ENCODE measurements at regions not wholly inside any gene's neighbourhood (a gene's known extent, or its start where the extent isn't known, plus 50 kb on each side); places are given as distances from the start of the nearest gene placed in this dataset.

DNA sequence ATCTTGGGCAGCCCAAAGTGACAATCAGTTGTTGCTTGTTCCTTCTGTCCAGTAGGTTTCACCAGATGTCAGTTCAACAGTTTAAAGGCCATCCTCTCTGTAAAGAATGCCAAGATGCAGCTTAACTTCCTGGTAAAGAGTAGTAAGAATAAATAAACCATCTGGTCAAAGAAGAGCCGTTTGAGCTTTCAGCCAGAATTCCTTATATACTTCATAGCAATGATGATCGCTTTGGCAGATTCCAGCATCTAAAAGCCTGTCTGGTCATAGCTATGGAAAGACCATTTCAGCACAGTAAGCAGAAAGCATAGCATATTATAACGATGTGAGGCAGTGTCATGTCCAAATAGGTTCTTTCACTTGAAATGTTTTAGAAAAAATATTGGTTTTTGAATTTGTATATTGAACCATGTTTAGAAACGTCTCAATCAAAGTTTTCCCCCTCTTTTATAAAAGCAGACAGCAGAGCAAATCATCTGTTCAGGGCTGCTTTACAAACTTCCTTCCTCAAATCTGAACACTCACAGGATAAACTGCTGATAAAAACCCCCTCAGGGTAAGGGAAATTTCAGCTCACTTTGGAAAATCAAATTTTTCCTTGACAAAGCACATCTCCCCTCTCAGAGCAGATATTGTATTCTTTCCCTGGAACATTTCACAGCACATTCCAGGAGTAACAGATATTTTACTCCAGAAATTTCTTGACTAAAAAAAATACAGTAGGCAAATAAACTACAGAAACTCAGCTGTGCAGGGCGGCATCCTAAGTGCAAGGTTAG is 184.1 kb downstream of the NOC3L start:
- Histone ChIP-seq H3K27ac (ENCODE audit: low read length) (no peak overlapping the region), H3K36me3 (ENCODE audit: control insufficient read depth, insufficient read depth, low read length) (no peaks in the 10 kb centered on the region), H3K9me3 (ENCODE audit: control insufficient read depth, insufficient read depth, low read depth, low read length) (no peaks in the 10 kb centered on the region), H3K27me3 (ENCODE audit: control insufficient read depth, insufficient read depth, low read length) (no peaks in the 10 kb centered on the region), H3K4me3 (ENCODE audit: low read depth in 2 of 2, low read length in 2 of 2) (no peak overlapping the region), H3K4me1 (ENCODE audit: control insufficient read depth, insufficient read depth, low read length) (no peaks in the 10 kb centered on the region)
- no peak for TF ChIP-seq POLR2AphosphoS5 (IDR thresholded peaks at IDR 0.05; ENCODE audit: low read depth, low read length)
- ATAC-seq (no peak), DNase-seq (ENCODE audit: low read depth, low spot score) (no peak)
- ChIA-PET CTCF (interaction anchor here (0.6 kb wide), 1 partner anchor 85 kb away, joined by 10 read pairs; no protein-coding TSS in a partner anchor), POLR2A (no interaction called here)
- no TSS peak for BruUV-seq (replicated peaks)
- in situ Hi-C loops (cut with HindIII; ENCODE audit: low pct_unique_long_range_greater_than_20kb, low sequenced_read_pairs) (no loop called here), intact Hi-C loops (cut with micrococcal nuclease; ENCODE audit: unreplicated experiment) (no loop called here)

DNA sequence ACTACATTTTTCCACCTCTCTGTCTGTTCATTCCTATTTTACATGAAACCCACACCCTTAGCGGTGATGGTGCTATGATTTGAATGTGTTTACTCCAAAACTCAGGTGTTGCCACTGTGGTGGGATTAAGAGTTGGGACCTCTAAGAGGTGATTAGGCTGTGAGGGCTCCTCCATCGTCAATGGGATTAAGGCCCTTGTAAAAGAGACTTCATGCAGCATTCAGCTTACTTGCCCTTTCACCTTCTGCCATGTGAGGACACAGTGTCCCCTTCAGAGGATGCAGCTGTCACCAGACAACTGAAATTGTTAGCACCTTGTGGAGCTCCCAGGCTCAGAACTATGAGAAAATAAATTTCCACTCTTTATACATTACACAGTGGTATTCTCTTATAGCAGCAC is 182.2 kb downstream of the NOC3L start:
- DNase-seq (ENCODE audit: low read depth, low spot score) (no peak), ATAC-seq (no peak)
- TF ChIP-seq, protein P1, sequence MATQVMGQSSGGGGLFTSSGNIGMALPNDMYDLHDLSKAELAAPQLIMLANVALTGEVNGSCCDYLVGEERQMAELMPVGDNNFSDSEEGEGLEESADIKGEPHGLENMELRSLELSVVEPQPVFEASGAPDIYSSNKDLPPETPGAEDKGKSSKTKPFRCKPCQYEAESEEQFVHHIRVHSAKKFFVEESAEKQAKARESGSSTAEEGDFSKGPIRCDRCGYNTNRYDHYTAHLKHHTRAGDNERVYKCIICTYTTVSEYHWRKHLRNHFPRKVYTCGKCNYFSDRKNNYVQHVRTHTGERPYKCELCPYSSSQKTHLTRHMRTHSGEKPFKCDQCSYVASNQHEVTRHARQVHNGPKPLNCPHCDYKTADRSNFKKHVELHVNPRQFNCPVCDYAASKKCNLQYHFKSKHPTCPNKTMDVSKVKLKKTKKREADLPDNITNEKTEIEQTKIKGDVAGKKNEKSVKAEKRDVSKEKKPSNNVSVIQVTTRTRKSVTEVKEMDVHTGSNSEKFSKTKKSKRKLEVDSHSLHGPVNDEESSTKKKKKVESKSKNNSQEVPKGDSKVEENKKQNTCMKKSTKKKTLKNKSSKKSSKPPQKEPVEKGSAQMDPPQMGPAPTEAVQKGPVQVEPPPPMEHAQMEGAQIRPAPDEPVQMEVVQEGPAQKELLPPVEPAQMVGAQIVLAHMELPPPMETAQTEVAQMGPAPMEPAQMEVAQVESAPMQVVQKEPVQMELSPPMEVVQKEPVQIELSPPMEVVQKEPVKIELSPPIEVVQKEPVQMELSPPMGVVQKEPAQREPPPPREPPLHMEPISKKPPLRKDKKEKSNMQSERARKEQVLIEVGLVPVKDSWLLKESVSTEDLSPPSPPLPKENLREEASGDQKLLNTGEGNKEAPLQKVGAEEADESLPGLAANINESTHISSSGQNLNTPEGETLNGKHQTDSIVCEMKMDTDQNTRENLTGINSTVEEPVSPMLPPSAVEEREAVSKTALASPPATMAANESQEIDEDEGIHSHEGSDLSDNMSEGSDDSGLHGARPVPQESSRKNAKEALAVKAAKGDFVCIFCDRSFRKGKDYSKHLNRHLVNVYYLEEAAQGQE (IDR thresholded peaks at IDR 0.05; ENCODE audit: insufficient read depth in 1 of 2, low read depth in 2 of 2, low read length in 1 of 2): no peak
- TF ChIP-seq POLR2AphosphoS5 (IDR thresholded peaks at IDR 0.05; ENCODE audit: low read depth, low read length) (no peak), SIN3A (IDR thresholded peaks at IDR 0.05; ENCODE audit: borderline replicate concordance, insufficient read depth, low read depth, low read length) (no peak), TCF7L2 (IDR thresholded peaks at IDR 0.05; ENCODE audit: low read depth, low read length) (no peak)
- TF ChIP-seq, protein P2, sequence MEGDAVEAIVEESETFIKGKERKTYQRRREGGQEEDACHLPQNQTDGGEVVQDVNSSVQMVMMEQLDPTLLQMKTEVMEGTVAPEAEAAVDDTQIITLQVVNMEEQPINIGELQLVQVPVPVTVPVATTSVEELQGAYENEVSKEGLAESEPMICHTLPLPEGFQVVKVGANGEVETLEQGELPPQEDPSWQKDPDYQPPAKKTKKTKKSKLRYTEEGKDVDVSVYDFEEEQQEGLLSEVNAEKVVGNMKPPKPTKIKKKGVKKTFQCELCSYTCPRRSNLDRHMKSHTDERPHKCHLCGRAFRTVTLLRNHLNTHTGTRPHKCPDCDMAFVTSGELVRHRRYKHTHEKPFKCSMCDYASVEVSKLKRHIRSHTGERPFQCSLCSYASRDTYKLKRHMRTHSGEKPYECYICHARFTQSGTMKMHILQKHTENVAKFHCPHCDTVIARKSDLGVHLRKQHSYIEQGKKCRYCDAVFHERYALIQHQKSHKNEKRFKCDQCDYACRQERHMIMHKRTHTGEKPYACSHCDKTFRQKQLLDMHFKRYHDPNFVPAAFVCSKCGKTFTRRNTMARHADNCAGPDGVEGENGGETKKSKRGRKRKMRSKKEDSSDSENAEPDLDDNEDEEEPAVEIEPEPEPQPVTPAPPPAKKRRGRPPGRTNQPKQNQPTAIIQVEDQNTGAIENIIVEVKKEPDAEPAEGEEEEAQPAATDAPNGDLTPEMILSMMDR (IDR thresholded peaks at IDR 0.05): no peak
- H3K9me3 ChIP-seq (ENCODE audit: control insufficient read depth, insufficient read depth, low read depth, low read length): no peaks in the 10 kb centered on the region
- ChIA-PET CTCF (no interaction called here), POLR2A (no interaction called here)
- in situ Hi-C loops (cut with HindIII; ENCODE audit: low pct_unique_long_range_greater_than_20kb, low sequenced_read_pairs) (no loop called here), intact Hi-C loops (cut with micrococcal nuclease; ENCODE audit: unreplicated experiment) (no loop called here)
- H3K27ac ChIP-seq (ENCODE audit: low read length): no peak overlapping the region
- H3K27me3 ChIP-seq (ENCODE audit: control insufficient read depth, insufficient read depth, low read length): no peaks in the 10 kb centered on the region
- no TSS peak for BruUV-seq (replicated peaks)
- no peaks in the 10 kb centered on the region for H3K36me3 ChIP-seq (ENCODE audit: control insufficient read depth, insufficient read depth, low read length)
- H3K4me3 ChIP-seq (ENCODE audit: low read depth in 2 of 2, low read length in 2 of 2): no peak overlapping the region
- H3K4me1 ChIP-seq (ENCODE audit: control insufficient read depth, insufficient read depth, low read length): no peaks in the 10 kb centered on the region

DNA sequence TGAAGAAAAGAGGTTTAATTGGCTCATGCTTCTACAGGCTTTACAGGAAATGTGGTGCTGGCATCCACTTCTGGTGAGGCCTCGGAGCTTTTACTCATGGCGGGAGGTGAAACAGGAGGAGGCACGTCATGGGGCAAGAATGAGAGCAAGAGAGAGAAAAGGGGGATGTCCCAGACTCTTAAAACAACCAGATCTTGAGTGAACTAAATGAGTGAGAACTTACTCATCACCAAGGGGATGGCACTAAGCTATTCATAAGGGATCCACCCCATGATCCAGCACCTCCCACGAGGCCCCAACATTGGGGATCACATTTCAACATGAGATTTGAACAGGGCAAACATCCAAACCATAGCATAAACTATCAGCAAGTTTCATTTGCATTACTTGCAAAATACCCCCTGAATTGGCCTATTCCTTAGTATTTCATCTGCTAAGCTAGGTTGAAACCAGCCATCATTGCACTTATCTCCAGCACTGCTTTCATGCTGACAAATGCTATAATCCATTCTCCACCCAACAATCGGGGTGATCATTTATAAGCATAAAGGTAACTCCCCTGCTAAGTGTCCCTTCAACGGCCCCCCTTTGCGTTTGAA is 179.0 kb downstream of the NOC3L start:
- no peaks in the 10 kb centered on the region for H3K9me3 ChIP-seq (ENCODE audit: control insufficient read depth, insufficient read depth, low read depth, low read length)
- H3K4me3 ChIP-seq (ENCODE audit: low read depth in 2 of 2, low read length in 2 of 2): no peak overlapping the region
- ChIA-PET POLR2A (no interaction called here), CTCF (no interaction called here)
- H3K27ac ChIP-seq (ENCODE audit: low read length): no peak overlapping the region
- no peaks in the 10 kb centered on the region for H3K36me3 ChIP-seq (ENCODE audit: control insufficient read depth, insufficient read depth, low read length)
- ATAC-seq (no peak), DNase-seq (ENCODE audit: low read depth, low spot score) (no peak)
- H3K4me1 ChIP-seq (ENCODE audit: control insufficient read depth, insufficient read depth, low read length): no peaks in the 10 kb centered on the region
- TF ChIP-seq, protein P2 (IDR thresholded peaks at IDR 0.05): no peak
- TF ChIP-seq TCF7L2 (IDR thresholded peaks at IDR 0.05; ENCODE audit: low read depth, low read length) (no peak), POLR2AphosphoS5 (IDR thresholded peaks at IDR 0.05; ENCODE audit: low read depth, low read length) (no peak), SIN3A (IDR thresholded peaks at IDR 0.05; ENCODE audit: borderline replicate concordance, insufficient read depth, low read depth, low read length) (no peak)
- TF ChIP-seq, protein P1 (IDR thresholded peaks at IDR 0.05; ENCODE audit: insufficient read depth in 1 of 2, low read depth in 2 of 2, low read length in 1 of 2): no peak
- in situ Hi-C loops (cut with HindIII; ENCODE audit: low pct_unique_long_range_greater_than_20kb, low sequenced_read_pairs): no loop called here
- BruUV-seq (replicated peaks): no TSS peak
- no peaks in the 10 kb centered on the region for H3K27me3 ChIP-seq (ENCODE audit: control insufficient read depth, insufficient read depth, low read length)
- intact Hi-C loops (cut with micrococcal nuclease; ENCODE audit: unreplicated experiment): no loop called here
